ENCODE measurements at regions not wholly inside any gene's neighbourhood (a gene's known extent, or its start where the extent isn't known, plus 50 kb on each side); places are given as distances from the start of the nearest gene placed in this dataset.

GRCh38 chr4:3836756-3837601 is 70.8 kb downstream of the ADRA2C start:
- Histone ChIP-seq H3K9me3 (ENCODE audit: insufficient read depth, low read length) (no peaks in the 10 kb centered on the region), H3K27ac (ENCODE audit: low read length) (no peak overlapping the region), H3K4me3 (ENCODE audit: low read length) (no peak overlapping the region), H3K4me1 (ENCODE audit: low read length) (no peaks in the 10 kb centered on the region), H3K79me2 (ENCODE audit: low read length) (no peaks in the 10 kb centered on the region), H4K20me1 (ENCODE audit: insufficient read depth, low read length) (no peaks in the 10 kb centered on the region), H3K9ac (ENCODE audit: low read length) (no peak overlapping the region), H3K4me2 (ENCODE audit: low read length) (no peak overlapping the region), H3K36me3 (replicated peaks; ENCODE audit: low read depth, low read length) (no peaks in the 10 kb centered on the region), H3K27me3 (ENCODE audit: low read depth, low read length) (0 out of 2 replicates have a peak, but pooled peaks cover 3% of the 10 kb centered on the region), H2AFZ (ENCODE audit: low read depth, low read length) (no peak overlapping the region)
- TF ChIP-seq EZH2phosphoT487 (IDR thresholded peaks at IDR 0.05; ENCODE audit: low read depth) (no peak), CTCF (IDR thresholded peaks at IDR 0.05; ENCODE audit: low read depth, low read length) (no peak)

- Histone ChIP-seq H3K9me3 (ENCODE audit: insufficient read depth, low read length) (no peaks in the 10 kb centered on the region), H4K20me1 (ENCODE audit: insufficient read depth, low read length) (no peaks in the 10 kb centered on the region), H3K36me3 (replicated peaks; ENCODE audit: low read depth, low read length) (no peaks in the 10 kb centered on the region), H2AFZ (ENCODE audit: low read depth, low read length) (no peak overlapping the region), H3K9ac (ENCODE audit: low read length) (no peak overlapping the region), H3K79me2 (ENCODE audit: low read length) (no peaks in the 10 kb centered on the region), H3K4me1 (ENCODE audit: low read length) (no peaks in the 10 kb centered on the region), H3K27me3 (ENCODE audit: low read depth, low read length) (peaks cover 18% of the 10 kb centered on the region), H3K27ac (ENCODE audit: low read length) (no peak overlapping the region), H3K4me3 (ENCODE audit: low read length) (no peak overlapping the region), H3K4me2 (ENCODE audit: low read length) (no peak overlapping the region)
- TF ChIP-seq CTCF (IDR thresholded peaks at IDR 0.05; ENCODE audit: low read depth, low read length) (no peak), EZH2phosphoT487 (IDR thresholded peaks at IDR 0.05; ENCODE audit: low read depth) (no peak)
Observed at GRCh38 chr4:3838437-3839380, 72.5 kb downstream of the ADRA2C start.

GRCh38 chr4:3845094-3845743 is 79.0 kb downstream of the ADRA2C start:
- H4K20me1 ChIP-seq (ENCODE audit: insufficient read depth, low read length) = no peaks in the 10 kb centered on the region
- no peak overlapping the region for H3K4me2 ChIP-seq (ENCODE audit: low read length)
- H3K27ac ChIP-seq (ENCODE audit: low read length) = no peak overlapping the region
- no peaks in the 10 kb centered on the region for H3K9me3 ChIP-seq (ENCODE audit: insufficient read depth, low read length)
- H3K79me2 ChIP-seq (ENCODE audit: low read length) = no peaks in the 10 kb centered on the region
- no peak overlapping the region for H3K4me3 ChIP-seq (ENCODE audit: low read length)
- H2AFZ ChIP-seq (ENCODE audit: low read depth, low read length) = no peak overlapping the region
- H3K36me3 ChIP-seq (replicated peaks; ENCODE audit: low read depth, low read length) = no peaks in the 10 kb centered on the region
- no peaks in the 10 kb centered on the region for H3K4me1 ChIP-seq (ENCODE audit: low read length)
- peaks cover 29% of the 10 kb centered on the region for H3K27me3 ChIP-seq (ENCODE audit: low read depth, low read length)
- H3K9ac ChIP-seq (ENCODE audit: low read length) = no peak overlapping the region
- TF ChIP-seq EZH2phosphoT487 (IDR thresholded peaks at IDR 0.05; ENCODE audit: low read depth) (no peak), CTCF (IDR thresholded peaks at IDR 0.05; ENCODE audit: low read depth, low read length) (no peak)

Data from OCI-LY3 (cell line).